EL (cell line): ENCODE measurements at regions not wholly inside any gene's neighbourhood (a gene's known extent, or its start where the extent isn't known, plus 50 kb on each side); places are given as distances from the start of the nearest gene placed in this dataset.
"Not testable (repeated sequence)": the region's sequence is repeated elsewhere in the genome, so short reads cannot be mapped to it uniquely, and the experiment has no call there.

ENCODE experiments used
- DNase-seq: peaks from one replicate; pipeline ENCODE4 v3.0.0-alpha.2; 2016

- DNase-seq = no peak
Observed at GRCh38 chr21:24456358-24456757, 1150.9 kb downstream of the MRPL39 start.

DNA sequence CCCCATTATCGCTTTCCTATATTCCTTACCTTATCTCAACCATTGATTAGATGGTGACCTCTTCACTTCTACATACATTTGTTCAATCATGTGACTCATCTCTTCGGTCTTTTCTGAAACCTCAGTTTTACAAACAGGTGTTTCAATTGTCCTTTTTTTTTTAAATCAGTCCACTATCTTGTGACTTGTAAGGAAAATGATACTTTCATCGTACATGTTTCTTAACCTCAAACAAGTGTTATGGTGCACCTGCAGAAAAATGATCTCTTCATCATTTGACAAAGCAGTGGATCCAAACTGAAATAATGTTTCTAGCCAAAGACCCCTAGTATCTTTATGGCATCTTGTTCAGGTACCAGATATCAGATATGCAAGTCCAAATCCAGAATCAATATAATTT, 1157.2 kb downstream of the MRPL39 start:
- DNase-seq = no peak

DNA sequence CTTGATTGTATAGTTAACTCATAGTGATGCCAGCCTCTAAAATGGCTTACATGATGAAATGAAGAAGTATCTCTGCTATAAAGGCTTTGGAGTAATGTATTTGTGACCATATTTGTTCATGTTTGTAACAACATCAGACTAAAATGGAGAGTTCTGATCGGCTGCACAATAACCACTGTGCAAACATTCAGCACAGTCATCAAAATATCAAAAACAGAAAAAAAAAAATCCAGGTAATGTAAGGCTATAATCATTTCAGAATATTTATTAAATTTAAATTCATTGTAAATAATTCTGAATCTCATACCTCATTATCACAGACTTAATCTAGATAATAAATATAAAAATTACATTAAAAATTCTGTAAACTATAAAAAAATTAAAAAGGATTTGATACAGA, 1161.8 kb downstream of the MRPL39 start:
- no peak for DNase-seq

GRCh38 chr21:24444736-24445135, 1162.5 kb downstream of the MRPL39 start:
- no peak for DNase-seq

GRCh38 chr21:24436236-24436635, 1171.0 kb downstream of the MRPL39 start:
- no peak for DNase-seq

- DNase-seq = no peak
Observed at GRCh38 chr21:24428591-24429199, 1178.6 kb downstream of the MRPL39 start.

DNA sequence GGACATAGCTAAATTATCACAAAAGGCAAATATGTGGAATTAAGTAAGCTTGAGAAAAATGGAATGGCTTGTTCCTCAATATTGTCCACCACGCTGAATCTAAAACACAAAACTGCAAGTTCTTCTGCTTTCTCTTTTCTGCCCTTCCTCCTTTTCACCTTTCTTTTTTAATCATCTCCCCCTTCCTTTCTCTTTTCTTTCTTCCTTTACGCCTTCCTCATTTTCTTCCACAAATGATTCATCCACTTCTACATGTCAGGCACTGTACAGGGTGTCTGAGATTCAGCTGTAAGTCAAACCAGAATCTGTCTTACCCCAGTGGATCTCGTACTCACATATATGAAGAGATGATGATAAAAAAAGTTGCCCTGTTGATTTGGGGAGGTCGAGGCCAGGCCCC, 1182.5 kb downstream of the MRPL39 start:
- DNase-seq = no peak

GRCh38 chr21:24423546-24423945, 1183.7 kb downstream of the MRPL39 start:
- no peak for DNase-seq

GRCh38 chr21:24420689-24421088, 1186.6 kb downstream of the MRPL39 start:
- DNase-seq = no peak

- DNase-seq = not testable (repeated sequence)
Observed at GRCh38 chr21:24419641-24420040, 1187.6 kb downstream of the MRPL39 start.

GRCh38 chr21:24418671-24419070, 1188.6 kb downstream of the MRPL39 start:
- no peak for DNase-seq

- no peak for DNase-seq
Observed at GRCh38 chr21:24411429-24411828, 1195.9 kb downstream of the MRPL39 start.

DNA sequence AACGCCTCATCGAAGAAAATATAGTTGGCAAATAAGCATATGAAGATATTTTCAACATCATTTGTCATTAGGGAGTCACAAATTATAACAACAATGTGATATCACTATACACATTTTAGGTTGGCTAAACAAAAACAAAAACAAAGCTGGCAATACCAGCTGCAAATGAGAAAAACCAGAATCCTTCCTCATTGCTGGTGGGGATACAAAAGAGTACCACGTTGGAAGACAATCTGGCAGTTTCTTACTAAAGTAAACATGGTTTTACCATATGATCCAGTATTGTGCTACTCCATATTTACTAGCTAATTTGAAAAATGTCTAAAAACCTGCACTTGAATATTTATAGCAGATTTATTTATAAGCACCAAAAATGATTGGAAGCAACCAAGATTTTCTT, 1204.1 kb downstream of the MRPL39 start:
- DNase-seq = no peak

- no peak for DNase-seq
Observed at GRCh38 chr21:24395320-24395923, 1211.9 kb downstream of the MRPL39 start.

DNA sequence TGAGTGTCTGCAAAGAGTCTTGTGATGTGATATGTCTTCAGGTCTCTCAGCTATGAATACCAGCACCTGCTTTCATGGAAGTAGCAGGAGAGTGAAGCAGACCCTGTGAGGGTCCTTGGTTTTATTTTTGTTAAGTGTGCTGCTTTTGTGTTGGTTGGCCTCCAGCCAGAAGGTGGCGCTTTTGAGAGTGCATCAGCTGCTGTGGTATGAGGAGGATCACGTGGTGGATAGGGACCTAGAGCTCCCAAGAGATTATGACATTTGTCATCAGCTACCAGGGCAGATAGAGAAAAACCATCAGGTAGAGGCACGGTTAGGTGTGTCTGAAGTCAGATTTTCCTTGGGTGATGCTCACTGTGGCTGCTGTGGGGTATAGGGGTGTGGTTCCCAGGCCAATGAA, 1232.1 kb downstream of the MRPL39 start:
- no peak for DNase-seq

DNA sequence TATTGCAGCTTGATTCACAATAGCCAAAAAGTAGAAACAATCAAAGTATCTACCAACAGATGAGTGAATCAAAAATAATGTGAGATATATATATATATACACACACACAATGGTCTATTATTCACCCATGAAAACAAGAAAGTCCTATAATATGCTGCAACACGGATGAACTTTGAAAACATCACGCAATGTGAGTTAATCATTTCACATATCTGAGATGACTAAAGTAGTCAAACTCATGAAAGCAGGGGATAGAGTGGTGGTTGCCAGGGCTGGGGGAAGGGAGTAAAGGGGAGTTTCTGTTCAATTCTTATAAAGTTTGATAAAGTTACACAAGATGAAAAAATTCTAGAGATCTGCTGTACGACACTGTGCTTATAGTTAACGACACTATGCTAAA, 1234.8 kb downstream of the MRPL39 start:
- no peak for DNase-seq

- DNase-seq = no peak
Observed at GRCh38 chr21:24369746-24370145, 1237.5 kb downstream of the MRPL39 start.

GRCh38 chr21:24369278-24369677, 1238.0 kb downstream of the MRPL39 start:
- DNase-seq = no peak

DNA sequence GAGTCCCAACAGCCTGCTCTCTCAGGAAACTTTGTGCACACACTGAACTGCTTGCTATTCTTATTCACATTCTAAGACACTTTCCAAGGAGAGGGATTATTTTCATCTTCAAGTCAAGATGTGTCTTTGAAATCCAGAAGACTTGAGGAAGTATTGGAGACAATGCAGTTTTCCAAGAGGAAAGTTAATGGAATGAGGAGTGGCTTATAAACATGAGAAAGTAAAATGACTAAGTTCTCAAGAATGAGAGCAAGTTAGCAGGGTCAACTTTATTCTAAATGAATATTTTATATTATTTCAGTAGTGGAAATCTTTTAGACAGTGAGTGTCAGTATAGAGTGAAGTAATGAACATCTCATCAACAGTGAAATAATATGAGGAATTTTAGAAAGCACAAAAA, 1239.3 kb downstream of the MRPL39 start:
- DNase-seq = no peak

DNA sequence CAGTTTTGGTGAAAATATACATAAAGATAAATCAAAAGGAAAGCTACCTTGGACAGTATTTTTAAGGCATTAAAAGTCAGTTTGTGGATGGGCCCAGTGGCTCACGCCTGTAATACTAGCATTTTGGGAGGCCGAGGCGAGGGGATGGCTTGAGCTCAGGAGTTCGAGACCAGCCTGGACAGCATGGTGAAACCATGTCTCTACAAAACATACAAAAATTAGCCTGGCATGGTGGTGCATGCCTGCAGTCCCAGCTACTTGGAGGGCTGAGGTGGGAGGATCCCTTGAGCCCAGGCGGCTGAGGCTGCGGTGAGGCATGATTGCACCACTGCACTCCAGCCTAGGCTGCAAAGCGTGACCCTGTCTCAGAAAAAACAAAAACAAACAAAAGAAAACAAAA, 1253.8 kb downstream of the MRPL39 start:
- DNase-seq = no peak

- no peak for DNase-seq
Observed at GRCh38 chr21:24339406-24339805, 1267.9 kb downstream of the MRPL39 start.

DNA sequence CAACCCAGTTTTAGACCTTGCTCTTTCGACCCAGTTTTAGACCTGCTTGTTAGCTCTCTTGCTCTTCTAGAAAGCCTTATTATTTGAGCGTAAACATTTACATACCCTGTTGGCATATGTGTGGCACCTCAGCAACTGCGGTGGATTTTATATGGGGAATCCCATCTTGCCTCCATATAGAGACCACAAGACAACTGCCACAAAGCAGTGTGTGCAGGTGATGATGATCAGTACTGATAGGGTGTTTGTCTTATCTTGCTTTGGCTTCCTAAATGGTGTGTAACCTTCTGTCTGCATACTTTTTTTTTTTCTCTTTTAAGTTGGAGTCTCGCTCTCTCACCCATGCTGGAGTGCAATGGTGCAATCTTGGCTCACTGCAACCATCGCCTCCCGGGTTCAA, 1270.8 kb downstream of the MRPL39 start:
- no peak for DNase-seq

DNA sequence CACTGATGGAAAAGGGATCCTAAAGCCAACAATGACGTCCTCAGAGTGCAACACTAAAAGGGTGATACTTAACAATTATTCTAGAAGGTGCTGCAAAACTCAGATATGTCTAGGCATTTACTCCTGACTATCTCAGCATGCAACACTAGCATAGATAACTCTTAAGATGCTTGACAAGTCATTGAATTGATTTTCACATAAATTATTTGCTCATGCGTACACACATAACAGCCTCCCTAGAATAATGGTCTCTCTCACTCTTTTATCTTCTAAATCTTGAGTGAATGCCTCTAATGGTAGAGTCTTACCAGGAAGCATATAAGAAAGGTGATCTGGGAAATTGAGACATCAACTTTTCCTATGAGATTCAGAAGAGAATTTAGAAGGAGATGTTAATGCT, 1283.7 kb downstream of the MRPL39 start:
- DNase-seq = no peak

GRCh38 chr21:24316277-24316922, 1290.9 kb downstream of the MRPL39 start:
- DNase-seq = no peak

DNA sequence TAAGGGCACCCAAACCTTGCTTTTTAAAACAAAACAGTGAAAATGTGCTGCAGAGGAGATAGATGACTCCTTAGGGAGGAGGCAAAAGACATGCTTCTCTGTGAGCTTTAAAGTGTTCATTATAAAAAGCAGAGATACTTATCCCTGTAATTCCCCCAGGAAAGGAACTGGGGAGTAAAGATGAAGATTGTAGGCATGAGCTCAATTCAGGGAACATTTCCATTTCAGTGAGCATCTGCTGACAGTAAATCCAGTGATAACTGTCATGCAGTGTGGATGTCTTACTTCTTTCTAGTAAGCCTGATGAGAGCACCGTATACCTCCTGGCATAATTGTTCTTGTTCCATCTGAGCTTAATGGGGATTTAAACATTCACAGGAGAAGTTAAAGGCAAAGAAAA, 1296.5 kb downstream of the MRPL39 start:
- no peak for DNase-seq
